HepG2 (cell line): ENCODE measurements at regions not wholly inside any gene's neighbourhood (a gene's known extent, or its start where the extent isn't known, plus 50 kb on each side); places are given as distances from the start of the nearest gene placed in this dataset.

ENCODE experiments used
- ATAC-seq: fragments of 200-7000 bp; cut with Tn5 transposase; 3 replicates; pipeline ENCODE4 v1.9.1; 2020; ENCODE audit warnings: mild to moderate bottlenecking, moderate library complexity
- BruUV-seq: library from RNA; stranded (reverse); fragments of 400-500 nt; replicated peaks from 2 replicates; lab custom pipeline; 2021; lab: Mats Ljungman, UMichigan
- CTCF ChIA-PET: fragments of 300-600 bp; formaldehyde crosslinking; extraction: SDS; loops from one replicate; lab custom pipeline; 2021; ENCODE audit warnings: low total read pairs, inconsistent platforms, low intra/inter-chr PET ratio; lab: Yijun Ruan, JAX
- POLR2A ChIA-PET: fragments of 350-600 bp; sonication (Branson Sonifier 250); formaldehyde crosslinking; loops from one replicate; lab custom pipeline; 2020; ENCODE audit warnings: antibody characterized with exemption, inconsistent platforms; lab: Yijun Ruan, JAX
- DNase-seq: peaks from one replicate; pipeline ENCODE4 v3.0.0-alpha.2; 2015; ENCODE audit warnings: low spot score
- FAIRE-seq: peaks from 3 replicates; lab custom pipeline; 2011; peaks lifted over from hg19 to GRCh38; lab: Jason Lieb, UNC
- H2AFZ ChIP-seq: one replicate; pipeline ENCODE4 v1.6.1; 2011; ENCODE audit warnings: low read length, inconsistent platforms
- H3K27ac ChIP-seq: fragments of 300-600 bp; 3 replicates; pipeline ENCODE4 v1.8.0; 2011; ENCODE audit warnings: mixed run types, mild to moderate bottlenecking, mixed read lengths, low read length, inconsistent platforms; ENCODE audit not compliant: insufficient read depth; ENCODE audit errors: extremely low read length
- H3K27me3 ChIP-seq, 2 experiments: fragments of 200-600 bp in 1 of 2; 2 replicates in 1 of 2; 3 replicates in 1 of 2; pipeline versions ENCODE4 v1.6.0 to v1.8.0; 2011; ENCODE audit warnings: low read length in 2 of 2, mild to moderate bottlenecking in 2 of 2, moderate library complexity in 2 of 2, inconsistent platforms in 1 of 2; ENCODE audit not compliant: insufficient read depth in 2 of 2, control insufficient read depth in 1 of 2
- H3K36me3 ChIP-seq, 2 experiments: fragments of 200-600 bp in 1 of 2; replicated peaks in 1 of 2; 2 replicates in 1 of 2; 3 replicates in 1 of 2; pipeline versions ENCODE4 v1.5.1 to v1.8.0; 2011; ENCODE audit warnings: low read length in 2 of 2, inconsistent platforms in 1 of 2; ENCODE audit not compliant: insufficient read depth in 2 of 2, control insufficient read depth in 1 of 2
- H3K4me1 ChIP-seq: 2 replicates; pipeline ENCODE4 v1.5.1; 2012; ENCODE audit warnings: low read length, inconsistent platforms; ENCODE audit not compliant: insufficient read depth
- H3K4me2 ChIP-seq: 2 replicates; pipeline ENCODE4 v1.6.0; 2011; ENCODE audit warnings: low read depth, low read length, inconsistent platforms
- H3K4me3 ChIP-seq, 3 experiments: fragments of 200-600 bp in 1 of 3; sonication (generic), shearing (Covaris generic) in 1 of 3; replicated peaks in 1 of 3; 2 replicates each; pipeline ENCODE4 v1.5.1; 2011 to 2016; ENCODE audit warnings: low read length in 3 of 3, inconsistent platforms in 2 of 3, low read depth in 2 of 3, mild to moderate bottlenecking in 2 of 3, control low read depth in 1 of 3, mixed read lengths in 1 of 3; ENCODE audit not compliant: insufficient read depth in 1 of 3
- H3K79me2 ChIP-seq: one replicate; pipeline ENCODE4 v1.6.1; 2011; ENCODE audit warnings: low read length, inconsistent platforms; ENCODE audit not compliant: insufficient read depth
- H3K9ac ChIP-seq: 2 replicates; pipeline ENCODE4 v1.6.0; 2011; ENCODE audit warnings: mild to moderate bottlenecking, low read depth, low read length, inconsistent platforms; ENCODE audit not compliant: insufficient read depth
- H3K9me3 ChIP-seq: 2 replicates; pipeline ENCODE4 v1.5.1; 2012; ENCODE audit warnings: mild to moderate bottlenecking, low read length
- H4K20me1 ChIP-seq: 2 replicates; pipeline ENCODE4 v1.6.0; 2011; ENCODE audit warnings: inconsistent platforms, mild to moderate bottlenecking, low read length, moderate library complexity; ENCODE audit not compliant: insufficient read depth
- ASH2L ChIP-seq: fragments of 300-600, 200-600 bp; sonication (generic); IDR thresholded peaks from 2 replicates; pipeline ENCODE4 v1.7.0; 2017; ENCODE audit warnings: low read depth, mild to moderate bottlenecking, moderate library complexity, mixed read lengths, low read length; ENCODE audit not compliant: insufficient read length
- ISX ChIP-seq: sonication (generic); formaldehyde crosslinking; conservative IDR thresholded peaks from 2 replicates; pipeline ENCODE4 v1.5.0; 2020; ENCODE audit warnings: missing genetic modification reagents
- MED1 ChIP-seq: sonication (generic); formaldehyde crosslinking; IDR thresholded peaks from 2 replicates; pipeline ENCODE4 v1.4.0; 2020; ENCODE audit warnings: missing genetic modification reagents
- MEF2D ChIP-seq: sonication (generic); formaldehyde crosslinking; IDR thresholded peaks from 2 replicates; pipeline ENCODE4 v1.5.1; 2020; ENCODE audit warnings: mild to moderate bottlenecking, missing genetic modification reagents
- MIXL1 ChIP-seq: IDR thresholded peaks from 2 replicates; pipeline ENCODE4 v1.6.1; 2016
- TSC22D2 ChIP-seq: sonication (generic); formaldehyde crosslinking; IDR thresholded peaks from 2 replicates; pipeline ENCODE4 v1.5.1; 2020; ENCODE audit warnings: missing genetic modification reagents, mild to moderate bottlenecking, borderline replicate concordance
- YEATS2 ChIP-seq: sonication (generic); formaldehyde crosslinking; IDR thresholded peaks from 2 replicates; pipeline ENCODE4 v1.4.0; 2020; ENCODE audit warnings: missing genetic modification reagents, borderline replicate concordance
- ZFP1 ChIP-seq: IDR thresholded peaks from 2 replicates; pipeline ENCODE4 v1.6.1; 2016
- ZNF10 ChIP-seq: sonication (generic); formaldehyde crosslinking; IDR thresholded peaks from 2 replicates; pipeline ENCODE4 v1.4.0; 2020; ENCODE audit warnings: mild to moderate bottlenecking, low read depth, missing genetic modification reagents, borderline replicate concordance
- ZNF20 ChIP-seq: sonication (generic); formaldehyde crosslinking; IDR thresholded peaks from 2 replicates; pipeline ENCODE4 v1.4.0; 2020; ENCODE audit warnings: mild to moderate bottlenecking, moderate library complexity, missing genetic modification reagents
- ZNF777 ChIP-seq: sonication (generic); formaldehyde crosslinking; IDR thresholded peaks from 2 replicates; pipeline ENCODE4 v1.4.0; 2020; ENCODE audit warnings: missing genetic modification reagents
- ZNF780A ChIP-seq: sonication (generic); formaldehyde crosslinking; IDR thresholded peaks from 2 replicates; pipeline ENCODE4 v1.8.0; 2022; ENCODE audit warnings: mild to moderate bottlenecking, missing genetic modification reagents, moderate library complexity
- WGBS: methylation state at CpG from one replicate; pipeline ENCODE4 v1.1.6; 2017; ENCODE audit warnings: low lambda C conversion rate; 5-methylcytosine and 5-hydroxymethylcytosine counted together
- in situ Hi-C: cut with HindIII; loops from 2 replicates; pipeline ENCODE4 v1.10.0; 2017; ENCODE audit warnings: low pct_unique_long_range_greater_than_20kb; ENCODE audit not compliant: extremely low pct_ligation_motif_present
- intact Hi-C: fragments of 100-400 bp; cut with micrococcal nuclease; formaldehyde crosslinking; loops from one replicate; pipeline ENCODE4 v1.10.0; 2022; ENCODE audit not compliant: unreplicated experiment
- TF ChIP-seq, protein P1 (sequence below): sonication (generic); formaldehyde crosslinking; IDR thresholded peaks from 2 replicates; pipeline ENCODE4 v1.5.0; 2020; ENCODE audit warnings: mild to moderate bottlenecking, missing genetic modification reagents
- TF ChIP-seq, protein P2 (sequence below): sonication (generic); formaldehyde crosslinking; IDR thresholded peaks from 2 replicates; pipeline ENCODE4 v1.8.0; 2022; ENCODE audit warnings: mild to moderate bottlenecking, missing genetic modification reagents, moderate library complexity
- TF ChIP-seq, protein P3 (sequence below): IDR thresholded peaks from 2 replicates; pipeline ENCODE4 v1.6.1; 2012; ENCODE audit warnings: low read length, improper control_type of control experiment
- TF ChIP-seq, protein P4 (sequence below): sonication (generic); formaldehyde crosslinking; IDR thresholded peaks from 2 replicates; pipeline ENCODE4 v1.9.0; 2021; ENCODE audit warnings: missing genetic modification reagents, mild to moderate bottlenecking, borderline replicate concordance
- TF ChIP-seq, protein P5 (sequence below): IDR thresholded peaks from 2 replicates; pipeline ENCODE4 v1.6.1; 2012; ENCODE audit warnings: inconsistent platforms
- TF ChIP-seq, protein P6 (sequence below): sonication (generic); formaldehyde crosslinking; IDR thresholded peaks from 2 replicates; pipeline ENCODE4 v1.8.1; 2023; ENCODE audit warnings: mild to moderate bottlenecking, missing genetic modification reagents

DNA sequence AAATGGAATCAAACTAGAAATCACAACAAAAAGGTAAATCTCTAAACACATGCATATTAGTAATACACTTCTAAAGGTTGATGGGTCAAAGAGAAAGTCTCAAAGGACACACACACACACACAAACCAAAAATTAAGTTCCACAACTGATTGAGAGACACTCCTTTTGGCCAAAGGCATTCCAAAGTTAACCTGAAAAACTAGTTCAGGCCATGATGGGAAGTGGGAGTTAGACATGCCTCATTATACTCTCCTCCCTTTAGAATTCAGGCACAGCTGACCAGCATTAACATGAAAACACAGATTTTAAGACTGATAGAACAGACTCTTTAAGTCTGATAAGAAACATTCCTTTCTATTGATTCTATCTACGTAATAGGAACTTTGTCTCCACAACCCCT lies 332.4 kb upstream of the IGFBP3 start (continued):
- TF ChIP-seq, protein P1, sequence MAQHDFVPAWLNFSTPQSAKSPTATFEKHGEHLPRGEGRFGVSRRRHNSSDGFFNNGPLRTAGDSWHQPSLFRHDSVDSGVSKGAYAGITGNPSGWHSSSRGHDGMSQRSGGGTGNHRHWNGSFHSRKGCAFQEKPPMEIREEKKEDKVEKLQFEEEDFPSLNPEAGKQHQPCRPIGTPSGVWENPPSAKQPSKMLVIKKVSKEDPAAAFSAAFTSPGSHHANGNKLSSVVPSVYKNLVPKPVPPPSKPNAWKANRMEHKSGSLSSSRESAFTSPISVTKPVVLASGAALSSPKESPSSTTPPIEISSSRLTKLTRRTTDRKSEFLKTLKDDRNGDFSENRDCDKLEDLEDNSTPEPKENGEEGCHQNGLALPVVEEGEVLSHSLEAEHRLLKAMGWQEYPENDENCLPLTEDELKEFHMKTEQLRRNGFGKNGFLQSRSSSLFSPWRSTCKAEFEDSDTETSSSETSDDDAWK (CRISPR knock-in tag) = no peak
- no peak for TF ChIP-seq ISX (CRISPR knock-in tag)
- no peak for TF ChIP-seq ASH2L
- TF ChIP-seq YEATS2 (CRISPR knock-in tag) = no peak
- TF ChIP-seq ZFP1 (CRISPR knock-in tag) = no peak
- TF ChIP-seq, all 625 proteins: peak for 0

DNA sequence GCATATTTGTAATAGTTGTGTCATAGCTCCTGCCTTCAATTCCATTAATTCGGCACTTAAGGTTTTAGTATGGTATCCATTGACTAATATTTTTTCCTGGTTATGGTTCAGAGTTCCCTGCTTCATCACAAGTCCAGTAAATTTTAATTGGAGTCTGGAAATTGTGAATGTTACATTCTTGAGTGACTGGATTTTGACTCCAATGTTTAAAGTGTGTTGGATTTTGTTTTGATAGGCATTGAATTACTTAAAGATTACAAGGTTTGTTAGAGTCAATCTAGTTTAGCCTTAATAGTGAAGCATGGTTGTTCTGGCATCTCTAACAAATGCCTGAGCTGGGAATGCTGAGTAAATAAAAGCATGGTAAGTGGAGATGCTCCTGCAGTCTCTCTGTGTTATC lies 326.6 kb upstream of the IGFBP3 start:
- Histone ChIP-seq H3K27ac (no peak overlapping the region), H2AFZ (no peak overlapping the region), H3K27me3 (no peaks in the 10 kb centered on the region), H3K4me1 (no peaks in the 10 kb centered on the region), H3K36me3 (no peaks in the 10 kb centered on the region), H3K79me2 (no peaks in the 10 kb centered on the region), H3K9me3 (no peaks in the 10 kb centered on the region), H4K20me1 (no peaks in the 10 kb centered on the region), H3K9ac (no peak overlapping the region), H3K4me3 (no peak overlapping the region), H3K4me2 (no peak overlapping the region)
- FAIRE-seq (no peak), DNase-seq (no peak), ATAC-seq (no peak)
- TF ChIP-seq ZNF780A (CRISPR knock-in tag) = no peak
- TF ChIP-seq MEF2D (CRISPR knock-in tag) = no peak
- no peak for TF ChIP-seq ZNF20
- TF ChIP-seq, protein P2, sequence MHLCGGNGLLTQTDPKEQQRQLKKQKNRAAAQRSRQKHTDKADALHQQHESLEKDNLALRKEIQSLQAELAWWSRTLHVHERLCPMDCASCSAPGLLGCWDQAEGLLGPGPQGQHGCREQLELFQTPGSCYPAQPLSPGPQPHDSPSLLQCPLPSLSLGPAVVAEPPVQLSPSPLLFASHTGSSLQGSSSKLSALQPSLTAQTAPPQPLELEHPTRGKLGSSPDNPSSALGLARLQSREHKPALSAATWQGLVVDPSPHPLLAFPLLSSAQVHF (CRISPR knock-in tag) = no peak
- TF ChIP-seq ZNF777 (CRISPR knock-in tag) = no peak
- TF ChIP-seq, protein P3, sequence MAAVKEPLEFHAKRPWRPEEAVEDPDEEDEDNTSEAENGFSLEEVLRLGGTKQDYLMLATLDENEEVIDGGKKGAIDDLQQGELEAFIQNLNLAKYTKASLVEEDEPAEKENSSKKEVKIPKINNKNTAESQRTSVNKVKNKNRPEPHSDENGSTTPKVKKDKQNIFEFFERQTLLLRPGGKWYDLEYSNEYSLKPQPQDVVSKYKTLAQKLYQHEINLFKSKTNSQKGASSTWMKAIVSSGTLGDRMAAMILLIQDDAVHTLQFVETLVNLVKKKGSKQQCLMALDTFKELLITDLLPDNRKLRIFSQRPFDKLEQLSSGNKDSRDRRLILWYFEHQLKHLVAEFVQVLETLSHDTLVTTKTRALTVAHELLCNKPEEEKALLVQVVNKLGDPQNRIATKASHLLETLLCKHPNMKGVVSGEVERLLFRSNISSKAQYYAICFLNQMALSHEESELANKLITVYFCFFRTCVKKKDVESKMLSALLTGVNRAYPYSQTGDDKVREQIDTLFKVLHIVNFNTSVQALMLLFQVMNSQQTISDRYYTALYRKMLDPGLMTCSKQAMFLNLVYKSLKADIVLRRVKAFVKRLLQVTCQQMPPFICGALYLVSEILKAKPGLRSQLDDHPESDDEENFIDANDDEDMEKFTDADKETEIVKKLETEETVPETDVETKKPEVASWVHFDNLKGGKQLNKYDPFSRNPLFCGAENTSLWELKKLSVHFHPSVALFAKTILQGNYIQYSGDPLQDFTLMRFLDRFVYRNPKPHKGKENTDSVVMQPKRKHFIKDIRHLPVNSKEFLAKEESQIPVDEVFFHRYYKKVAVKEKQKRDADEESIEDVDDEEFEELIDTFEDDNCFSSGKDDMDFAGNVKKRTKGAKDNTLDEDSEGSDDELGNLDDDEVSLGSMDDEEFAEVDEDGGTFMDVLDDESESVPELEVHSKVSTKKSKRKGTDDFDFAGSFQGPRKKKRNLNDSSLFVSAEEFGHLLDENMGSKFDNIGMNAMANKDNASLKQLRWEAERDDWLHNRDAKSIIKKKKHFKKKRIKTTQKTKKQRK = no peak
- TF ChIP-seq, protein P4, sequence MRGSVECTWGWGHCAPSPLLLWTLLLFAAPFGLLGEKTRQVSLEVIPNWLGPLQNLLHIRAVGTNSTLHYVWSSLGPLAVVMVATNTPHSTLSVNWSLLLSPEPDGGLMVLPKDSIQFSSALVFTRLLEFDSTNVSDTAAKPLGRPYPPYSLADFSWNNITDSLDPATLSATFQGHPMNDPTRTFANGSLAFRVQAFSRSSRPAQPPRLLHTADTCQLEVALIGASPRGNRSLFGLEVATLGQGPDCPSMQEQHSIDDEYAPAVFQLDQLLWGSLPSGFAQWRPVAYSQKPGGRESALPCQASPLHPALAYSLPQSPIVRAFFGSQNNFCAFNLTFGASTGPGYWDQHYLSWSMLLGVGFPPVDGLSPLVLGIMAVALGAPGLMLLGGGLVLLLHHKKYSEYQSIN (CRISPR knock-in tag) = no peak
- TF ChIP-seq, protein P5, sequence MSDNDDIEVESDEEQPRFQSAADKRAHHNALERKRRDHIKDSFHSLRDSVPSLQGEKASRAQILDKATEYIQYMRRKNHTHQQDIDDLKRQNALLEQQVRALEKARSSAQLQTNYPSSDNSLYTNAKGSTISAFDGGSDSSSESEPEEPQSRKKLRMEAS = no peak
- no peak for TF ChIP-seq MED1 (CRISPR knock-in tag)
- no peak for TF ChIP-seq TSC22D2 (CRISPR knock-in tag)
- TF ChIP-seq, protein P6, sequence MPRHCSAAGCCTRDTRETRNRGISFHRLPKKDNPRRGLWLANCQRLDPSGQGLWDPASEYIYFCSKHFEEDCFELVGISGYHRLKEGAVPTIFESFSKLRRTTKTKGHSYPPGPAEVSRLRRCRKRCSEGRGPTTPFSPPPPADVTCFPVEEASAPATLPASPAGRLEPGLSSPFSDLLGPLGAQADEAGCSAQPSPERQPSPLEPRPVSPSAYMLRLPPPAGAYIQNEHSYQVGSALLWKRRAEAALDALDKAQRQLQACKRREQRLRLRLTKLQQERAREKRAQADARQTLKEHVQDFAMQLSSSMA (CRISPR knock-in tag) = no peak
- no peak for TF ChIP-seq MIXL1 (CRISPR knock-in tag)
- TF ChIP-seq ZNF10 (CRISPR knock-in tag) = no peak
- 0% methylated on average over 1 of the region's 1 CpG for WGBS
- POLR2A ChIA-PET = no interaction called here
- intact Hi-C loops = no loop called here
- CTCF ChIA-PET = no interaction called here
- in situ Hi-C loops = no loop called here
- BruUV-seq = no TSS peak
